Loucy (cell line): ENCODE measurements at regions not wholly inside any gene's neighbourhood (a gene's known extent, or its start where the extent isn't known, plus 50 kb on each side); places are given as distances from the start of the nearest gene placed in this dataset.

Source experiments
- H2AFZ ChIP-seq: fragments of 200-600 bp; sonication (generic); 2 replicates; pipeline ENCODE4 v1.6.0; 2016; ENCODE audit warnings: antibody characterized with exemption, mild to moderate bottlenecking, low read length, moderate library complexity
- H3F3A ChIP-seq: fragments of 200-600 bp; 2 replicates; pipeline ENCODE4 v1.6.0; 2016; ENCODE audit warnings: antibody characterized with exemption, low read depth, mild to moderate bottlenecking
- H3K27me3 ChIP-seq: fragments of 200-600 bp; sonication (generic); 2 replicates; pipeline ENCODE4 v1.6.1; 2014; ENCODE audit warnings: low read length, mild to moderate bottlenecking; ENCODE audit not compliant: insufficient read depth, poor library complexity, severe bottlenecking
- H3K36me3 ChIP-seq: fragments of 200-600 bp; sonication (generic); 2 replicates; pipeline ENCODE4 v1.6.1; 2016; ENCODE audit warnings: low read length; ENCODE audit not compliant: insufficient read depth
- H3K4me1 ChIP-seq: fragments of 200-600 bp; sonication (generic); 2 replicates; pipeline ENCODE4 v1.5.1; 2014; ENCODE audit warnings: low read length, mild to moderate bottlenecking; ENCODE audit not compliant: insufficient read depth, poor library complexity, severe bottlenecking
- H3K4me2 ChIP-seq: fragments of 200-600 bp; sonication (generic); 2 replicates; pipeline ENCODE4 v1.6.0; 2014; ENCODE audit warnings: antibody characterized with exemption, low read length, low read depth, mild to moderate bottlenecking; ENCODE audit not compliant: poor library complexity, severe bottlenecking
- H3K4me3 ChIP-seq: fragments of 200-600 bp; sonication (generic); 2 replicates; pipeline ENCODE4 v1.5.1; 2014; ENCODE audit warnings: low read length, mild to moderate bottlenecking, mixed read lengths; ENCODE audit not compliant: poor library complexity, severe bottlenecking
- H3K79me2 ChIP-seq: fragments of 200-600 bp; sonication (generic); 2 replicates; pipeline ENCODE4 v1.6.1; 2014; ENCODE audit warnings: low read length; ENCODE audit not compliant: insufficient read depth
- H3K9ac ChIP-seq: fragments of 200-600 bp; sonication (generic); 2 replicates; pipeline ENCODE4 v1.6.0; 2014; ENCODE audit warnings: mild to moderate bottlenecking, low read depth, low read length, moderate library complexity; ENCODE audit not compliant: poor library complexity, severe bottlenecking
- H3K9me2 ChIP-seq: fragments of 200-600 bp; sonication (generic); replicated peaks from 2 replicates; pipeline ENCODE4 v1.6.1; 2016; ENCODE audit warnings: low read depth, low read length, mixed read lengths
- H3K9me3 ChIP-seq: fragments of 200-600 bp; sonication (generic); 2 replicates; pipeline ENCODE4 v1.6.1; 2014; ENCODE audit warnings: mild to moderate bottlenecking, antibody characterized with exemption, low read length, low read depth; ENCODE audit not compliant: insufficient read depth
- H4K20me1 ChIP-seq: fragments of 200-600 bp; sonication (generic); 2 replicates; pipeline ENCODE4 v1.6.0; 2014; ENCODE audit warnings: antibody characterized with exemption, low read length, mild to moderate bottlenecking; ENCODE audit not compliant: insufficient read depth, poor library complexity, severe bottlenecking
- CTCF ChIP-seq: fragments of 200-600 bp; sonication (generic); conservative IDR thresholded peaks from 2 replicates; pipeline ENCODE4 v1.5.1; 2014; ENCODE audit warnings: mild to moderate bottlenecking, antibody characterized with exemption, low read length
- EZH2phosphoT487 ChIP-seq: fragments of 200-600 bp; IDR thresholded peaks from 2 replicates; pipeline ENCODE4 v1.6.1; 2018; ENCODE audit warnings: antibody characterized with exemption, mild to moderate bottlenecking, moderate library complexity, borderline replicate concordance

- H3K79me2 ChIP-seq: no peaks in the 10 kb centered on the region
- H2AFZ ChIP-seq: no peak overlapping the region
- no peaks in the 10 kb centered on the region for H3K9me2 ChIP-seq
- H3K4me1 ChIP-seq: peaks cover 52% of the 10 kb centered on the region
- H3K4me3 ChIP-seq: peak overlapping the region; percentile 53
- H3K36me3 ChIP-seq: no peaks in the 10 kb centered on the region
- no peaks in the 10 kb centered on the region for H4K20me1 ChIP-seq
- H3K9me3 ChIP-seq: no peaks in the 10 kb centered on the region
- H3F3A ChIP-seq: no peaks in the 10 kb centered on the region
- H3K27me3 ChIP-seq: no peaks in the 10 kb centered on the region
- no peak for TF ChIP-seq EZH2phosphoT487
- TF ChIP-seq CTCF: no peak
- H3K9ac ChIP-seq: peak overlapping the region; percentile 56
- H3K4me2 ChIP-seq: peak overlapping the region; percentile 66
Observed at GRCh38 chr5:89270901-89271300, 387.9 kb upstream of the MEF2C start.

- Histone ChIP-seq H3K4me2 (no peak overlapping the region), H3K9ac (no peak overlapping the region), H4K20me1 (no peaks in the 10 kb centered on the region), H3K9me3 (no peaks in the 10 kb centered on the region), H3F3A (no peaks in the 10 kb centered on the region), H3K27me3 (no peaks in the 10 kb centered on the region), H3K4me3 (no peak overlapping the region), H3K9me2 (no peaks in the 10 kb centered on the region), H3K4me1 (peaks cover 45% of the 10 kb centered on the region), H3K79me2 (no peaks in the 10 kb centered on the region), H2AFZ (no peak overlapping the region; the same call in 1 of the 2 replicates), H3K36me3 (no peaks in the 10 kb centered on the region)
- TF ChIP-seq EZH2phosphoT487 (no peak), CTCF (no peak)
Observed at GRCh38 chr5:89269721-89270120, 386.7 kb upstream of the MEF2C start.

- Histone ChIP-seq H4K20me1 (no peaks in the 10 kb centered on the region), H3K9me2 (no peaks in the 10 kb centered on the region), H3K4me2 (no peak overlapping the region), H3K79me2 (no peaks in the 10 kb centered on the region), H2AFZ (peak overlapping the region; percentile 60; the same call in 1 of the 2 replicates), H3F3A (no peaks in the 10 kb centered on the region), H3K36me3 (no peaks in the 10 kb centered on the region), H3K4me1 (peaks cover 48% of the 10 kb centered on the region), H3K27me3 (no peaks in the 10 kb centered on the region), H3K9me3 (no peaks in the 10 kb centered on the region), H3K9ac (no peak overlapping the region), H3K4me3 (no peak overlapping the region)
- TF ChIP-seq EZH2phosphoT487 (no peak), CTCF (no peak)
Observed at GRCh38 chr5:89268460-89268859, 385.5 kb upstream of the MEF2C start.
